Astrocyte (in vitro differentiated cells and primary cell): ENCODE measurements at regions not wholly inside any gene's neighbourhood (a gene's known extent, or its start where the extent isn't known, plus 50 kb on each side); places are given as distances from the start of the nearest gene placed in this dataset.

ENCODE experiments used
- DNase-seq: peaks from one replicate; pipeline ENCODE4 v3.0.0-alpha.2; 2010; ENCODE audit warnings: low read depth
- FAIRE-seq: peaks from 2 replicates; lab custom pipeline; 2011; peaks lifted over from hg19 to GRCh38; lab: Jason Lieb, UNC
- H2AFZ ChIP-seq: 2 replicates; pipeline ENCODE4 v1.6.0; 2012; ENCODE audit warnings: low read depth, low read length, inconsistent platforms
- H3K27ac ChIP-seq: 2 replicates; pipeline ENCODE4 v1.5.1; 2011; ENCODE audit warnings: low read depth, low read length, inconsistent platforms
- H3K27me3 ChIP-seq: 2 replicates; pipeline ENCODE4 v1.6.0; 2011; ENCODE audit warnings: low read length, inconsistent platforms; ENCODE audit not compliant: insufficient read depth
- H3K36me3 ChIP-seq: 2 replicates; pipeline ENCODE4 v1.5.1; 2011; ENCODE audit warnings: low read length, inconsistent platforms; ENCODE audit not compliant: insufficient read depth
- H3K4me1 ChIP-seq: 2 replicates; pipeline ENCODE4 v1.5.1; 2011; ENCODE audit warnings: low read length, inconsistent platforms; ENCODE audit not compliant: insufficient read depth
- H3K4me2 ChIP-seq: 2 replicates; pipeline ENCODE4 v1.6.0; 2012; ENCODE audit warnings: low read length, inconsistent platforms
- H3K4me3 ChIP-seq: 2 replicates; pipeline ENCODE4 v1.5.1; 2011; ENCODE audit warnings: low read depth, mild to moderate bottlenecking, low read length, inconsistent platforms; ENCODE audit not compliant: insufficient read depth
- H3K79me2 ChIP-seq: 2 replicates; pipeline ENCODE4 v1.6.0; 2012; ENCODE audit warnings: mild to moderate bottlenecking, low read length, inconsistent platforms; ENCODE audit not compliant: insufficient read depth
- H3K9ac ChIP-seq: 2 replicates; pipeline ENCODE4 v1.6.0; 2012; ENCODE audit warnings: mild to moderate bottlenecking, low read length, inconsistent platforms
- H3K9me3 ChIP-seq: 2 replicates; pipeline ENCODE4 v1.5.1; 2012; ENCODE audit warnings: low read depth, mild to moderate bottlenecking, low read length, inconsistent platforms; ENCODE audit not compliant: insufficient read depth
- H4K20me1 ChIP-seq: 2 replicates; pipeline ENCODE4 v1.6.0; 2012; ENCODE audit warnings: low read length, inconsistent platforms; ENCODE audit not compliant: insufficient read depth
- H3K27ac Mint-ChIP-seq: one replicate; pipeline ENCODE4 v1.8.0; 2021; ENCODE audit warnings: mild to moderate bottlenecking, mixed read lengths; ENCODE audit not compliant: unreplicated experiment
- H3K27me3 Mint-ChIP-seq: one replicate; pipeline ENCODE4 v1.8.0; 2021; ENCODE audit warnings: low read depth, mixed read lengths; ENCODE audit not compliant: unreplicated experiment
- H3K36me3 Mint-ChIP-seq: one replicate; pipeline ENCODE4 v1.8.0; 2021; ENCODE audit warnings: low read depth, mixed read lengths; ENCODE audit not compliant: unreplicated experiment
- H3K4me1 Mint-ChIP-seq: one replicate; pipeline ENCODE4 v1.8.0; 2021; ENCODE audit warnings: low read depth, mixed read lengths; ENCODE audit not compliant: unreplicated experiment
- H3K4me3 Mint-ChIP-seq: one replicate; pipeline ENCODE4 v1.8.0; 2021; ENCODE audit warnings: mild to moderate bottlenecking, moderate library complexity, mixed read lengths; ENCODE audit not compliant: unreplicated experiment
- H3K9me3 Mint-ChIP-seq: one replicate; pipeline ENCODE4 v1.8.0; 2021; ENCODE audit warnings: mild to moderate bottlenecking, mixed read lengths; ENCODE audit not compliant: unreplicated experiment
- CTCF ChIP-seq: IDR thresholded peaks from 2 replicates; pipeline ENCODE4 v1.5.1; 2011; ENCODE audit warnings: low read depth, mild to moderate bottlenecking, inconsistent platforms, low read length, moderate library complexity; ENCODE audit not compliant: insufficient read depth
- EZH2 ChIP-seq: IDR thresholded peaks from 2 replicates; pipeline ENCODE4 v1.6.1; 2012; ENCODE audit warnings: mild to moderate bottlenecking, low read length, inconsistent platforms; ENCODE audit not compliant: insufficient read depth

DNA sequence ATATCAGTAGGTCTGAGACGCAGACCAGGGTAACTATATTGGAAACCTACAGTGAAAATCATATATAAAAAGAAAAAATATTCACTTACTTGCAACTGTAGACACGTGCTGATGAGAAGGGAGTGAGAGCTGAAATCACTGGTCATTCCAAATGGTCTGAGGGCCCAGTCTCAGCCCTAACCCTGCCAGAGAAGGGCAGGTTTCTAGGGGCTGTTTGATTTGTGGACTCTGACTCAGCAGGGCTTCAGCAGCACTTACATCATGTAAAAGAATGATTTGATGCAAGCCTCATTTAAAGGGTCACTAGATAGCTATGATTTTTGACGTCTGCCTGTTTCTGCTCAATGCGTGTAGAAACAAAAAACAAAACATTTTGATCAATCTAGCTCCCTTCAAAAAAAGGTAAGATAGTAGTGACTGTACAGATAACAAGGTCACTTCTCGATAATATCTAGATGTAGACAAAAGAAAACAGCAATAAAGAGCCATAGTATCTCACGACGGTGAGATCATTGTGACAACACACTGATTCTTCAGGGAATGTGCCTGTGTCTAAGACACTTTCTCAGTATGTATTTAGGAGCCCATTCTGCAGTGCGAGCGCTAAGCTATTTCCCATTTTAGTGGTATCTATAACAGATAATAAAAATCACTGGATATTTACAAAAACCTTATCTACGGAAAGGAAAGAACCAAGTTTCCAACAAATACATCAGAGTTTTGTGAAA, 307.2 kb downstream of the HIVEP2 start:
- DNase-seq (peak; percentile 18), FAIRE-seq (no peak)
- no peaks in the 10 kb centered on the region for H3K27me3 Mint-ChIP-seq
- H3K4me1 Mint-ChIP-seq: peaks cover 9% of the 10 kb centered on the region
- Histone ChIP-seq H3K9ac (no peak overlapping the region), H3K4me1 (peaks cover 14% of the 10 kb centered on the region), H2AFZ (no peak overlapping the region), H3K27ac (no peak overlapping the region), H3K4me2 (no peak overlapping the region), H3K9me3 (no peaks in the 10 kb centered on the region), H4K20me1 (no peaks in the 10 kb centered on the region), H3K27me3 (no peaks in the 10 kb centered on the region), H3K36me3 (no peaks in the 10 kb centered on the region), H3K4me3 (no peak overlapping the region), H3K79me2 (no peaks in the 10 kb centered on the region)
- H3K36me3 Mint-ChIP-seq: no peaks in the 10 kb centered on the region
- no peak overlapping the region for H3K27ac Mint-ChIP-seq
- no peaks in the 10 kb centered on the region for H3K9me3 Mint-ChIP-seq
- H3K4me3 Mint-ChIP-seq: no peak overlapping the region
- no peak for TF ChIP-seq EZH2
- no peak for TF ChIP-seq CTCF

DNA sequence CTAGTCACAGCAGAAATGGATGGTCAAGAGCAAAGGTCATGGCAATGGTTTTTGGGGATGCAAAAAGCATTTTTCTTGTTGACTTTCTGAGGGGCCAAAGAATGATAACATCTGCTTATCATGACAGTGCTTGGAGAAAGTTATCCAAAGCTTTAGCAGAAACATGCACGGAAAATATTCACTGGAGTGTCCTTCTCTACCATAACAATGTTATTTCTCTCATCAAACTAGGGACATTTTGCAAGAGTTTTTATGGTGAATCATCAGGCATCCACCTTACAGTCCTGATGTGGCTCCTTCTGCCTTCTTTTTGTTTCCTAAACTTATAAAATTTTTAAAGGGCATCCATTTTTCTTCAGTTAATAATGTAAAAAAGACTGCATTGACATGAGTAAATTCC, 302.3 kb downstream of the HIVEP2 start:
- Histone ChIP-seq H3K27me3 (peaks cover 6% of the 10 kb centered on the region), H3K79me2 (no peaks in the 10 kb centered on the region), H3K9me3 (no peaks in the 10 kb centered on the region), H3K4me3 (no peak overlapping the region), H3K36me3 (no peaks in the 10 kb centered on the region), H4K20me1 (no peaks in the 10 kb centered on the region), H3K4me1 (peaks cover 4% of the 10 kb centered on the region), H3K9ac (no peak overlapping the region), H2AFZ (no peak overlapping the region), H3K4me2 (no peak overlapping the region), H3K27ac (no peak overlapping the region)
- H3K4me1 Mint-ChIP-seq: peaks cover 8% of the 10 kb centered on the region
- FAIRE-seq: no peak
- H3K27me3 Mint-ChIP-seq: no peaks in the 10 kb centered on the region
- no peak for TF ChIP-seq CTCF
- TF ChIP-seq EZH2: no peak
- no peak overlapping the region for H3K27ac Mint-ChIP-seq
- no peak overlapping the region for H3K4me3 Mint-ChIP-seq
- H3K36me3 Mint-ChIP-seq: no peaks in the 10 kb centered on the region
- DNase-seq: no peak
- no peaks in the 10 kb centered on the region for H3K9me3 Mint-ChIP-seq

GRCh38 chr6:142644866-142645265, 300.1 kb downstream of the HIVEP2 start:
- TF ChIP-seq EZH2 (no peak), CTCF (no peak)
- no peak overlapping the region for H3K27ac Mint-ChIP-seq
- Histone ChIP-seq H3K4me2 (no peak overlapping the region), H3K4me3 (no peak overlapping the region), H3K4me1 (no peaks in the 10 kb centered on the region), H4K20me1 (no peaks in the 10 kb centered on the region), H3K79me2 (no peaks in the 10 kb centered on the region), H3K36me3 (no peaks in the 10 kb centered on the region), H3K9me3 (no peaks in the 10 kb centered on the region), H3K9ac (no peak overlapping the region), H3K27ac (no peak overlapping the region), H2AFZ (no peak overlapping the region), H3K27me3 (peaks cover 6% of the 10 kb centered on the region)
- DNase-seq: no peak
- H3K4me1 Mint-ChIP-seq: peaks cover 14% of the 10 kb centered on the region
- H3K9me3 Mint-ChIP-seq: no peaks in the 10 kb centered on the region
- no peaks in the 10 kb centered on the region for H3K36me3 Mint-ChIP-seq
- no peak overlapping the region for H3K4me3 Mint-ChIP-seq
- no peaks in the 10 kb centered on the region for H3K27me3 Mint-ChIP-seq
- no peak for FAIRE-seq
